CD4-positive, alpha-beta T cell (primary cell): ENCODE measurements at regions not wholly inside any gene's neighbourhood (a gene's known extent, or its start where the extent isn't known, plus 50 kb on each side); places are given as distances from the start of the nearest gene placed in this dataset.

ENCODE experiments used
- ATAC-seq: fragments of 200-7000 bp; cut with Tn5 transposase; one replicate; pipeline ENCODE4 v1.10.0; 2022; ENCODE audit warnings: mild to moderate bottlenecking; ENCODE audit not compliant: poor library complexity
- CTCF ChIA-PET: fragments of 350-600 bp; sonication (Branson Sonifier 250); formaldehyde crosslinking; loops from one replicate; lab custom pipeline; 2021; ENCODE audit warnings: antibody characterized with exemption, inconsistent platforms; lab: Charles Lee
- POLR2A ChIA-PET: fragments of 350-600 bp; sonication (Branson Sonifier 250); formaldehyde crosslinking; loops from one replicate; lab custom pipeline; 2021; ENCODE audit warnings: antibody characterized with exemption, inconsistent platforms; lab: Charles Lee
- DNase-seq, 14 experiments: peaks; one replicate each; pipeline ENCODE4 v3.0.0-alpha.2; 2013 to 2020; ENCODE audit warnings: mixed read lengths in 2 of 14
- H3K27ac ChIP-seq, 2 donors: one replicate each; pipeline versions ENCODE4 v1.5.1 to v1.7.0; 2013; ENCODE audit warnings: low read length in 2 of 2, low read depth in 1 of 2, mild to moderate bottlenecking in 1 of 2
- H3K27me3 ChIP-seq, 2 experiments: 1 replicate in 1 of 2; 2 replicates in 1 of 2; pipeline versions ENCODE4 v1.6.1 to v1.7.0; 2013; ENCODE audit warnings: low read length in 2 of 2, control low read depth in 1 of 2, mild to moderate bottlenecking in 1 of 2, moderate library complexity in 1 of 2; ENCODE audit not compliant: insufficient read depth in 2 of 2, control insufficient read depth in 1 of 2
- H3K36me3 ChIP-seq: one replicate; pipeline ENCODE4 v1.6.1; 2013; ENCODE audit warnings: low read length, control low read depth; ENCODE audit not compliant: insufficient read depth
- H3K4me1 ChIP-seq: one replicate; pipeline ENCODE4 v1.6.1; 2013; ENCODE audit warnings: low read length, control low read depth; ENCODE audit not compliant: insufficient read depth
- H3K4me3 ChIP-seq: one replicate; pipeline ENCODE4 v1.5.1; 2013; ENCODE audit warnings: mild to moderate bottlenecking, low read length, moderate library complexity
- H3K9me3 ChIP-seq, 2 experiments: 1 replicate in 1 of 2; 2 replicates in 1 of 2; pipeline versions ENCODE4 v1.6.1 to v1.7.0; 2013; ENCODE audit warnings: low read length in 2 of 2, mild to moderate bottlenecking in 2 of 2, control low read depth in 1 of 2, moderate library complexity in 1 of 2; ENCODE audit not compliant: control insufficient read depth in 1 of 2, insufficient read depth in 1 of 2
- H3K27ac Mint-ChIP-seq: one replicate; pipeline ENCODE4 v1.8.0; 2020; ENCODE audit warnings: mixed read lengths
- H3K27me3 Mint-ChIP-seq: one replicate; pipeline ENCODE4 v1.8.0; 2021; ENCODE audit warnings: mixed read lengths
- H3K36me3 Mint-ChIP-seq: one replicate; pipeline ENCODE4 v1.8.0; 2021; ENCODE audit warnings: low read depth, mixed read lengths
- H3K4me1 Mint-ChIP-seq: one replicate; pipeline ENCODE4 v1.8.0; 2021; ENCODE audit warnings: low read depth, mixed read lengths
- H3K4me3 Mint-ChIP-seq: one replicate; pipeline ENCODE4 v1.8.0; 2020; ENCODE audit warnings: mild to moderate bottlenecking, mixed read lengths
- H3K9me3 Mint-ChIP-seq: one replicate; pipeline ENCODE4 v1.8.0; 2020; ENCODE audit warnings: mixed read lengths
- intact Hi-C, 2 experiments: fragments of 100-400 bp; cut with DNase I in 1 of 2; cut with micrococcal nuclease in 1 of 2; formaldehyde crosslinking; loops; one replicate each; pipeline versions ENCODE4 v1.15.1 to v1.9.0; 2023 to 2025; cut with DNase I, micrococcal nuclease
- TF ChIP-seq, protein P1 (sequence below): fragments of 200-600 bp; IDR thresholded peaks from one replicate; pipeline ENCODE4 v1.8.0; 2022; ENCODE audit warnings: antibody characterized with exemption, mild to moderate bottlenecking

DNA sequence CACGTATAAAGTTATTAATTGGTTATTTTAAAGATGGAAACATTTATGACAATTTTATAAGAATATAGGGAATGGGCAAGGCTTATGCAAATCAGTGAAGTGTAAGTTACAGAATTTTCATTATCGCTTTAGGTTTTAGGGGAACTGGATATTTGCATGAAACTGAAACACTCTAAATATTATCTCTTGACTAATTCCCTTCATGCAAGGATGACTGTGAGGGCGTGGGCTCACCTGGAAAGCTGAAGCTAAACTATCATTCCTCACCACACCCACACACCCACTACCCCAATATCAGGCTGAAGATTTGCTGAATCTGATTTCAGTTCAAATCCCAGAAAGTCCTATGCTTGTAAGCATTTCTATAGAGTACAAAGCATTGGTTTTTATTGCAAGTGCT, 81.7 kb upstream of the ARHGAP24 start:
- ChIA-PET CTCF (no interaction called here), POLR2A (no interaction called here)
- H3K9me3 ChIP-seq = no peaks in the 10 kb centered on the region
- no peak overlapping the region for H3K27ac ChIP-seq
- H3K36me3 ChIP-seq = no peaks in the 10 kb centered on the region
- H3K4me1 ChIP-seq = no peaks in the 10 kb centered on the region
- H3K4me3 ChIP-seq = no peak overlapping the region
- Mint-ChIP-seq H3K9me3 (peaks cover 2% of the 10 kb centered on the region), H3K27me3 (no peaks in the 10 kb centered on the region), H3K36me3 (no peaks in the 10 kb centered on the region), H3K4me3 (no peak overlapping the region), H3K4me1 (no peaks in the 10 kb centered on the region), H3K27ac (no peak overlapping the region)
- ATAC-seq (no peak), DNase-seq (no peak)
- TF ChIP-seq, protein P1, sequence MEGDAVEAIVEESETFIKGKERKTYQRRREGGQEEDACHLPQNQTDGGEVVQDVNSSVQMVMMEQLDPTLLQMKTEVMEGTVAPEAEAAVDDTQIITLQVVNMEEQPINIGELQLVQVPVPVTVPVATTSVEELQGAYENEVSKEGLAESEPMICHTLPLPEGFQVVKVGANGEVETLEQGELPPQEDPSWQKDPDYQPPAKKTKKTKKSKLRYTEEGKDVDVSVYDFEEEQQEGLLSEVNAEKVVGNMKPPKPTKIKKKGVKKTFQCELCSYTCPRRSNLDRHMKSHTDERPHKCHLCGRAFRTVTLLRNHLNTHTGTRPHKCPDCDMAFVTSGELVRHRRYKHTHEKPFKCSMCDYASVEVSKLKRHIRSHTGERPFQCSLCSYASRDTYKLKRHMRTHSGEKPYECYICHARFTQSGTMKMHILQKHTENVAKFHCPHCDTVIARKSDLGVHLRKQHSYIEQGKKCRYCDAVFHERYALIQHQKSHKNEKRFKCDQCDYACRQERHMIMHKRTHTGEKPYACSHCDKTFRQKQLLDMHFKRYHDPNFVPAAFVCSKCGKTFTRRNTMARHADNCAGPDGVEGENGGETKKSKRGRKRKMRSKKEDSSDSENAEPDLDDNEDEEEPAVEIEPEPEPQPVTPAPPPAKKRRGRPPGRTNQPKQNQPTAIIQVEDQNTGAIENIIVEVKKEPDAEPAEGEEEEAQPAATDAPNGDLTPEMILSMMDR = no peak
- no peaks in the 10 kb centered on the region for H3K27me3 ChIP-seq
- intact Hi-C loops = no loop called here

DNA sequence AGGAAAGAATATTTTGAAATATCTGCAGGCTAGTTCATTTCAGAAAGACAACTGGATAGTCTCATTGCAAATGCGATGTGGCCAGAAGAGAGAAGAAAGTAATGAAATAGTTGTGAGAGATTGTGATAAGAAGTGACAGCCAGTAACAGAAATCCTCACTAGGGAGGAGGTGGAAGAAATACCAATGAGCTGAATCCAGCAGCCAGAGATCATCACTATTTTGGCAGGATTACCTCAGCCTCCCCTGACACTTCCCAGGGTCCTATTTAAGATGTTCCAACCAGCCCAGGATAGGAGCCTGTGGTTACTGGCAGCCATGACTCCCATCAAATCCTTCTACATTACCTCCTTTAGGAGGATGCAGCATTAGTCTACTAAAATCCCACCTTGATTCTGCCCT, 76.7 kb upstream of the ARHGAP24 start:
- H3K9me3 Mint-ChIP-seq = peaks cover 4% of the 10 kb centered on the region

DNA sequence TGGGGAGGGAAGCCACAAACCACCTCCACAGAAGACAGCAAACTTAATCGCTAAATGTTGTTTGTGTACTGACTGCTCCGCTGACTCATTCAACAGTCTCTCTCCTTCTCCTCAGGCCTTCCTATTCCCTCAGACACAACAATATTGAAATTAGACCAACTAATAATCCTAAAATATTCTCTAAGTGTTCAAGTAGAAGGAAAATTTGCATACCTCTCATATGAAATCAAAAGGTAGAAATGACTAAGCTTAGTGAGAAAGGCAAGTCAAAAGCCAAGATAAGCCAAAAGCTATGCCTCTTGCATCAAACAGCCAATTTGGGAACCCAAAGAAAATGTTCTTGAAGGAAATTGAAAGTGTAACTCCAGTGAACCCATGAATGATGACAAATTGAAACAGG, 75.7 kb upstream of the ARHGAP24 start:
- H3K36me3 Mint-ChIP-seq = no peaks in the 10 kb centered on the region
- ATAC-seq (no peak), DNase-seq (no peak)
- H3K9me3 ChIP-seq = no peaks in the 10 kb centered on the region
- TF ChIP-seq, protein P1 = no peak
- H3K27ac ChIP-seq = no peak overlapping the region
- H3K27me3 ChIP-seq = no peaks in the 10 kb centered on the region
- ChIA-PET CTCF (no interaction called here), POLR2A (no interaction called here)
- H3K4me3 Mint-ChIP-seq = no peak overlapping the region
- peaks cover 4% of the 10 kb centered on the region for H3K9me3 Mint-ChIP-seq
- H3K4me1 Mint-ChIP-seq = no peaks in the 10 kb centered on the region
- no peak overlapping the region for H3K4me3 ChIP-seq
- intact Hi-C loops = no loop called here
- H3K27ac Mint-ChIP-seq = no peak overlapping the region
- H3K4me1 ChIP-seq = no peaks in the 10 kb centered on the region
- no peaks in the 10 kb centered on the region for H3K27me3 Mint-ChIP-seq
- H3K36me3 ChIP-seq = no peaks in the 10 kb centered on the region

More for the DNA sequence above, 76.7 kb upstream of the ARHGAP24 start:
- Histone ChIP-seq H3K36me3 (no peaks in the 10 kb centered on the region), H3K4me1 (no peaks in the 10 kb centered on the region), H3K27ac (no peak overlapping the region), H3K4me3 (no peak overlapping the region), H3K27me3 (no peaks in the 10 kb centered on the region), H3K9me3 (no peaks in the 10 kb centered on the region)
- intact Hi-C loops = no loop called here
- Mint-ChIP-seq H3K4me3 (no peak overlapping the region), H3K27ac (no peak overlapping the region), H3K4me1 (no peaks in the 10 kb centered on the region), H3K27me3 (no peaks in the 10 kb centered on the region), H3K36me3 (no peaks in the 10 kb centered on the region)
- no peak for DNase-seq
- no peak for ATAC-seq
- TF ChIP-seq, protein P1 = no peak
- POLR2A ChIA-PET = no interaction called here
- CTCF ChIA-PET = no interaction called here
